GM18520 (cell line): ENCODE measurements at regions not wholly inside any gene's neighbourhood (a gene's known extent, or its start where the extent isn't known, plus 50 kb on each side); places are given as distances from the start of the nearest gene placed in this dataset.

ENCODE experiments used
- ATAC-seq: cut with Tn5 transposase; IDR thresholded peaks from one replicate; pipeline ENCODE4 v1.9.1; 2021; ENCODE audit not compliant: unreplicated experiment

DNA sequence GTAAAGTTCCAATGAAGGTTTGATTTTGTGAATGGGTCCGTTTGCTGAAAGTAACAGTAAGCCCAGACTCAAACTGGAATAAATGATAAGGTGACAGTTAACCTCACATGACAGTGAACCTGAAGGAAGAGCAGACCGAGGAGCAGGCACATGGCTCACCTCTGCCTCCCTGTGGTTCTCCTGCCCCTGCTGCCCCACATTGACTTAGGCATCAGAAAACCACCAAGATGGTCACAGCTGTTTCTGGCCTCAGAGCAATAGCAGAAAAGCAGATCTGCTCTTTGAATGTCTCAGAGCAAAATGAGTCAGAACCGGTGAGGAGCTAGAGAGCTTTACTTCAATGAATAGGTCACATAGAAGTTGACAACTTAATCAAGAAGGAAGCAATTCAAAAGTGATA is 487.6 kb downstream of the METTL4 start:
- no peak for ATAC-seq

DNA sequence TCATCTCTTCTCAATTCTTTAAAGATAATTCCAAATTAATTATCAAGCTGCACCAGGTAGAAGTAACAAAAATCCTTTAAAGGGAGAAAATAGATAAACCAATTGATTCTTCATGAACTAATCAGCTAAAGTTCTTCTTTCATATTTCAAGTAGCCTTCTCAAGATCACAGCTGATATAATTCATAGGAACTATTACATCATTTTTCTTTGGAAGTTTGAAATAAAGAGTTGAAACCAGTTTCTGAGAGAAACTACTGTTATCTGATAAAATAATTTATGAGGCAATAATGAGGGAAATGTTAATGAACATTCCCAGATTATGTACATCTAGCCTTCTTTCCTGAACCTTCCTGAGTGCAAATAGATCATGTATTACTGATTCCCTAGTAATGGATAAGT is 484.9 kb downstream of the METTL4 start:
- ATAC-seq: no peak

DNA sequence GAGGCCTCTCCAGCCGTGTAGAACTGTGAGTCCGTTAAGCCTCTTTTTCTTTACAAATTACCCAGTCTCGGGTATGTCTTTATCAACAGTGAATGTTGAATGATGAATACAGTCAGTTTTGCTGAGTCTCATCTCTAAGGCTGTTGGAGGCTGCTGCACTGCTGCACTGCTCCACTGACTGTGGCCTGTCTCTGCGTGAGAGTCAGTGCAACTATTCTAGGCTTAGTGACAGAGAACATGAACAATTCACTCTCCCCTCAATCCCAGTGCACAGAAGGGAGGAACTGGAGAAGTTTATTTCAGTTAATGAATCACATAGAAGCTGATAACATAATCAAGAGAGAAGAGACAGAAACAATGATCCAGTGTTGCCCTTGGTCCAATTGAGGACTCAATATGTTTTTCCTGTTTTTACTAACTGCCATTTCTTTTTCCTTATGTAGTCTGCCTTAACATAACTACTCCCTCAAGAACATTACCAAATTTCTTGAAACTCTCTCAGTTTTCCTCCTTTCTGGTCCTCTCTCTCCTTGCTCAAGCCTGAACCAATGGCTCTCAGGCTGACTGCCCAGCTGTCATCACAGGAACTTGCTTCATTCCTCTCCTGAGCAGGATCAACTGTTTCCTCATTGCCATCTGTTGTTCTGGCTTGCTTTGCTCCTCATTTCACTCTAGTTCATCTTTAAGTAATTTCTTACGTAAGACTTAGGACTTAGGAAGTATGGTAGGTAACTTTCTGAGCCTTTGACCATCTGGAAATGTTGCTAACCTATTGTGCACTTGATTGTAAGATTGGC is 483.2 kb downstream of the METTL4 start:
- no peak for ATAC-seq

DNA sequence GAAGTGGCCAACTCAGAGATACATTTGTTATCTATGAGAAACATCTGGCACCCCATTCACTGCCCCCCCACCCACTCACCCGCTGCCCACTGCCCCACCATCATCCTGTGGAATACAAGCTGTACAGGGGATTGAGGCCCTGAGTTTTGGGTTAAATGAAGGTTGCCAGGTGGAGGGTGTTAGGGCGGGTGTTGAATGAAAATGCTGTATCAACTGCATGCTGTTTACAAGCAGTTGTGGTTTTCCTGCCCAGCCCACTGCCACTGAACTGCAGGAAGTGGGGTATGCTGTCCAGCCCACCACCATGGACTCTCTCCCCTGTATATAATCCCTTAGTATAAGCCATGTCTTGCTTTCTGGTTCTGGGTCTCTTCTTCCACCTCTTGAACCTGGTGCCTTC is 481.9 kb downstream of the METTL4 start:
- no peak for ATAC-seq

DNA sequence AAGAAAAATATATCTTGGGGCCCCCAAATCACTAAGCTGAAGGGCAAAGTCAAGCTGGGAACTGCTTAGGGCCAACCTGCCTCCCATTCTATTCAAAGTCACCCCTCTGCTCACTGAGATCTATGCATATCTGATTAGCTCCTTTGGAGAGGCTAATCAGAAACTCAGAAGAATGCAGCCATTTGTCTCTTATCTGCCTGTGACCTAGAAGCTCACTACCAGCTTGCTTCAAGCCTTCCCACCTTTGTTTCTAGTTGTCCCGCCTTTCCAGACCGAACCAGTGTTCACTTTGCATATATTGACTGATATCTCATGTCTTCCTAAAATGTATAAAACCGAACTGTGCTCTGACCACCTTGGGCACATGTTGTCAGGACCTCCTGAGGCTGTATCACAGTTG is 479.4 kb downstream of the METTL4 start:
- no peak for ATAC-seq

DNA sequence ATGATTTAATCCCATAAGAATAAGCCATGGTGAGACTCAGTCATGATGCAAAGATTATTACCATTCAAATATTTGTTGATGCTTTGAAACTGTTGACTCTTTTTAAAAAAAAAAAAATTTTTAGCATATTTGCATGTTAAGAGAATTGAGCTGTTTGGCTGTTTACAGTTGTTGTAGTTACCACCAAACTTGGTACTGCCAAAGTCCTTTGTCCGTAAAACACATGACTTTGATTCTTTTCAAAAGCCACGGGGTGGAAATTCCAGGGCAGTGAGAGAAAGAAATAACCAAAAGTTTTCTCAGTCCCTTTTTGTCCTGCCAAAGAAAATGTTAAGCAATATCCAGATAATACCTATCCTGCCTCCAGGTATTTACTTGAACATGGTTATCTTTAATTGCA is 474.8 kb downstream of the METTL4 start:
- ATAC-seq: no peak

DNA sequence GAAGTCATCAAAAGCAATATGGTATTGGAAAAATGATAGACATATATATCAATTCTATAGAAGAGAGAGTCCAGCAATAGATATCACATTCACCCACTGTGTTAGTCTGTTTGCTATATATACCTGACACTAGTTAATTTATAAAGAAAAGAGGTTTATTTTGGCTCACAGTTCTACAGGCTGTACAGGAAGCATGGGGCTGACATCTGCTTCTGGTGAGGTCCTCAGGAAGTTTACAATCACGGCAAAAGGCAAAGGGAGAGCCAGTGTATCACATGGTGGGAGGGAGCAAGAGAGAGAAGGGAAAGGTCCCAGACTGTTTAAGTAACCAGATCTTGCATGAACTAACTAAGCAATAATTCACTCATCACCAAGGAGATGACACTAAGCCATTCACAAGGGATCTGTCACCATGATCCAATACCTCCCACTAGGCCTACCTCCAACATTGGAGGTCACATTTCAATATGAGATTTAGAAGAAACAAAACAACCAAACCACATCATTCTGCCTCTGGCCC is 470.6 kb downstream of the METTL4 start:
- no peak for ATAC-seq

DNA sequence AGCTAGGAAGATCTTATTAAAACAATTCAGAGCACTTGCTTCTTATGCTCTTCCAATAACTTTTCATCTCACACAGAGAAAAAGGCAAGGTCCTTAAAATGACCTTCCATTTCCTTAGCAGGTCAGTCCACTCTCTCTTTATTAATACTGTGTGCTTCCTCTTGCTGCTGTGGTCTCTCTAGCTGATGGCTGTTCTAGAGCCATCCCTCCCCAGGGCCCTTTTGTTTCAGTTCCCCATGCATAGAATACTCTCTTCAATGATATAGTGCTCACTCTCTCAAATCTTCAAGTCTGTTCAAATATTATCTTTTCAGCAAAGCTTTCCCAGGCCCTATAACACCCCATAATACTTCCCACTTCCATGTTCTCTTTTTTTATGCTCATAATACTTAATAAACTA is 469.3 kb downstream of the METTL4 start:
- peak; percentile 52 for ATAC-seq

DNA sequence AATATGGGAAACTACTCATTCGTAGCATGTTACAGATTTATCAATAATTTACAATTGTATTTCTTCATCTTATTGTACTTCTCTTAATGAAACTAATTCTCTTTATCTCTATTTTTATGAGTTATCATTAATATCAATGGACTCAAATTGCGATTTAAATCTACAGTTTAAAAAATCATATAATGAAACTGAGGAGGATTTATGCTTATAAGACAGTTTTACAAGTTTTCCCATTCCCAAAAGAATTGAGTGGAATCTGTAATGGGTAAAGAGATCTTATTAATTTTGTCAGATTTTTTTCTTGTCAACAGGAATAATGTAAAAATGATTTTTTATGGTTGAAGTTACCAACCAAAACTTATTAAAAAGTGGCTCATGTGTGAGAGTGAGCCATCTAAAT is 468.0 kb downstream of the METTL4 start:
- no peak for ATAC-seq

DNA sequence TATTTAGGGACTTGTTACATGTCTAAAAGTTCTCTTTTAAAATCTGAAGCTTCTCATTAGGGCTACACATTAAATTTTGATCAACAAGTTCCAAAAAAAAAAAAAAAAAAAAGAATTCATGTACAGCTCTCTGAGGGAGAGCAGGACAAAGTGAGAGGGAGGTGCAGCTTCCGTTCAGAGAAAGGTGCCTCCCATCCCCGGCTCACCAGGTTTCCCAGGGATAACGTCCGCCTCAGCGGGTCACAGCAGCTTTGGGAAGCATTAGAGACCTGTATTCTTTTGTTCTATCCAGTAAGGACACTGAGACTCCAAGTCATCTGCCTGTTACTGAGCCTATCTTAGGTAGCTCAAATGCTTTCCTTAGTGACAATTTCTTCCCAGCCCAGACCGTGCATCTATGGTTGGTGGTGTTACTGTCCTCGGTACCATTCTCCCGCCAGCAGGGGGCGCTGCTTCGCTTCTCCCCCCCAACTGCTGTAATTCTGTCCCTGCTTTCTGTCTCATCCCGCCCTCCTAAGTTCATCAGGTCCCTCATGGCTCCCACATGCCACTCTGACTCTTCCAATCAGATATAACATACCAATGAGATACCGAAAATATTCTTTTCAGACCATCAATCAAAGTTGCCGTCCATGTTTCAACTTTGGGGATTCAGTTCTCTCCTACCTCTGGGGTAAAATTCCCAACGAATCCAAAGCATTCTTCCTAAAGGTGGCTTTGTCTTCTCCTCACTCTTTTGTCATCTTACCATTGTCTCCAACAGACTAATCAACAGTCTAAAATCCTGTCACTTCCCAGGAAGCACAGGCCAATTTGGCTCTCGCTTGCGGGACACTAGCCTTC is 466.5 kb downstream of the METTL4 start:
- peak; percentile 51 for ATAC-seq

DNA sequence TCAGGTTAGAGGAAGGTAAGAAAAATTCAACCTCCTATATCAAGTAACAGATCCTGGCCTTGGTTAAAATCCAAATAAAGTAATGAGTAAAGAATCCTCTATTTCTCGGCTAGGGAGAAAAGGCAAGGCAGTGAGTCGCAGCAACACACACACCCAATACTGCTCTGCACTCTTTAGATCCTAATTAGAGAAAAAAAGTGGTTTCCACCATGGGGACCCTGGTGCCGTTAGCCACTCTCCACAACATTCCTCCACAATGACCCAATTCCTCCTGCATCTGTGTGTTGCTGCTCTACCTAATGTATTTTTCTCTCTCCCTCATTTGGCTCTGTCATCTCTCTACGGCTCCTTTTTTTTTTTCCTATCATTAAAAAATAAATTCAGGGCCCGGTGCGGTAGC is 462.7 kb downstream of the METTL4 start:
- ATAC-seq: no peak

DNA sequence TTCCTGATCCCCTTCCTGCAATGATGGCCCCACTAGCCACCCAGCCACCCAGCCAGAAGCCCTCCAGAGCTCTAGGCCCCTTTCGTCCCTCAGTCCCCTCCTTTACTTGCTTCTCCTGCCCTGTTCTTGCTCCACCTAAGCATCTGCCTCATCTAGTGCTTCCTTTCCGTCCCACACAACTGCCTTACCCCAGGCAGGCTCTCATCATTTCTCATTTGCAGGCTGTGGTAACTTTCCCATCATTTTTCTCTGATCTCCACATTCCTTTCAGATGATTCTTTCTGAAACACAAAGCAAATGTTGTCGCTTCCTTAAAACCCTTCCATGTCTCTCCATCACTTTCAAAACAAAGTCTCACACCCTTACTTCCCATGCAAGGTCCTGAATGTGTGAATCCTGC is 459.8 kb downstream of the METTL4 start:
- ATAC-seq: no peak

DNA sequence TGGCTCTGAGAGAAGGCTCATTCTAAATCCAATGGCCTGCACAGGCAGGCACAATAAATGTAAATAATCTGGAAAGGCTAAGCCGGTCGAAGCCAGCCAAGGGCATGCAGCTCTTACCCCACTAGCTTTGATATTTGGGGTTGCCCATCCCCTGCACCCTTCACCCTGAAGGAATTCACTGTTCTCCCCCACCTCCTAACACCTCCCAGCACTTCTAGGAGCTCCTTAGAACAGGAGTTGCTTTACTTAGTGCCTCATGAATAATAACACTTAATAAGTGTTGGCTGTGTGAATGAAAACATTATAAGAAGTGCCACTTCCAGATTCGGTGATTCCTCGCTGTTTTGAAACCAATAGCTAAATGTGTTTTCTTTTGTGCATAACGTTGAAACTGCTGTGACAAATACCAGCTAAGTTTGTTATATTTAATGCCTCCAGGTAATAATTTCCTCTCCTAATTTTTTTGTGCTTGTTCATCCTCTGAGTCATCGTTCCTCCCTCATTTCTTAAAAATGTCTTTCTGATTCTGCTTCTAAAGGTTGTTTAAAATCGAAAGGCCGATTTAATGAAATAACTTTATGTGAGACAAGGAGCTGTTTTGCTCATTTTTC is 458.8 kb downstream of the METTL4 start:
- ATAC-seq: no peak

DNA sequence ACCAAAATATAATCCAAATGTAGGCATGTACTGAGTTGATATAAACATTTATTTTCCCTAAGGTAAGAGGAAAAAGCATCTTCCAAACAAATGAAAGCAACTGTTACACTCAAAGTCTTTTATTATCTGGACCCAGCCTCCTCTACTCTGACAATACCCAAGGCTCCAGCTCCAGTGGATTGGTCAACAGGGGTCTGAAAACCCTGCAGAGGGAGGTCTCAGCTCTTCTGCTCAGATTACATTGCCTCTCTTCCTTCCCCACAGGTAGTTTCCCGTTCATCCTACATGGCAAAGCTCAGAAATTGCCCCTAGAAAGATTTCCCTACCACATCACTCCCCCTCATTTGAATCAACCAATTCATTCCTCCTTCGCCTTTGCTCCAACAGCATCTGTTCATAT is 457.0 kb downstream of the METTL4 start:
- no peak for ATAC-seq

DNA sequence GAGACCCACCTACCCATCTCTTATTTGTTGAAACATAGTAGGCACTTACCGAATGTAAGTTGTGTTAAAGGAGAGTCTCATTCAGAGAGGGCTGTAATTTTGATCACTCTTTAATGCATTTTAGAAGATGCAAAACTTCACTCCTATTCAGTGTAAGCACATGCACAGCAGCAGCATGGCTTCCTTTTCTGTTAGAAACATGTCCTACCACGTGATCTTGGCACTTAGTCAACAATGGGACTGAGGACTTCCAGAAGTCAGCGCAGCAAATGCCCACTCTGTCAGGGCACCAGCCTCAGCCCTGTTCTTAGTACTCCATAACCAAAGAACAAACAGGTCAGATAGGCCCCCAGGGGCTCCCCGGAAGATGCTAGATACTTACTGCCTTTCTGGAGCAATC is 456.5 kb downstream of the METTL4 start:
- ATAC-seq: no peak

DNA sequence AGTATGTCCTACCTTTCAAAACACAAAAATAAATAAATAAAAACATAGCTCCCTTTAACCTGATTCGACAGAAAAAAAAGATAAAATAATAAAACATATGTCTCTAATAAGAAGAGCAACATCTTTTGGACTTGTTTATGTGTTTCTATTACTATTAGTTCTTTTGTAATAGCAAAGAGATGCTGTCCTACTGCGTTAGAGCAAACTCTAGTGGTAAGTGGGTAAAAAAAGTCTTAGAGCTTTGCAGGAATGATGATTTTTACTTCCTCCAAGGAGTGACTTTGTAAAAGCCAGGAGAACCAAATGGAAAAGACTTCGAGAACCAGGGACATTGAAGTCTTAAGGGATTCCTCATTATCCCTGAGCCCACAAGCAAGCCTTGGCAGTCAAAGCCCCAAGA is 450.1 kb downstream of the METTL4 start:
- ATAC-seq: no peak

DNA sequence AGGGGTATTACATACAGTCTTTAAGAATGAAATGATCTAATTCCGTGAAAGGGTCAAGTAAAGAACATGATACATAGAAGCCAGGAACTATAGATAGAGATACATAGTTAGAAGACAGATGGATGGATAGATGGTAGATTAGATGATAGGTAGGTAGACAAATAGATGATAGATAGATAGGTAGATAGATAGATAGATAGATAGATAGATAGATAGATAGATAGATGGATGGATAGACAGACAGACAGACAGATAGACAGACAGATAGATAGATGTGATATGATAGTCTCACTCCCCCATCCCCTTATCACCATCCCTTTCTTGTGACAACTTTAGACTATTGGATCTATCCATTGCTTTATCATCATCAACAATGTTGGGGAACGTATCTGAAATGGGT is 448.2 kb downstream of the METTL4 start:
- ATAC-seq: no peak

DNA sequence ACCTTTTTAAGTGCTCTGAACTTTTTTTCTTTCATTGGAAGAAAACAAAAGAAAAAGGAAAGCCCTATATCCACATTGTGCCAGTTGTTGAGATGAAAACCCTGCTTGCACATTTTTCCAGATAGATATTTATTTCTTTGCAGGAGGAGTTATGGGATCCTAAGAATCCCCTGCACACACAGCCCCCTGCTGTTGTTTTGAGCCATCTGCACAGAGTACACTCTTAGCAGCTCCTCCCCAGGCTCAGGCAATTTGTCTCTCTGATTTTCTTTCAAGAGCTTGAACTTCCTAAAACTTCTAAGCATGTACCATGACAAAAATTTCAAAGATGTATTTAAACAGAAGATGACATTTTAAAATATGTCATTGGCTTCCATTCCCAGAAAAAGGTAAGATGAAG is 436.9 kb downstream of the METTL4 start:
- no peak for ATAC-seq

DNA sequence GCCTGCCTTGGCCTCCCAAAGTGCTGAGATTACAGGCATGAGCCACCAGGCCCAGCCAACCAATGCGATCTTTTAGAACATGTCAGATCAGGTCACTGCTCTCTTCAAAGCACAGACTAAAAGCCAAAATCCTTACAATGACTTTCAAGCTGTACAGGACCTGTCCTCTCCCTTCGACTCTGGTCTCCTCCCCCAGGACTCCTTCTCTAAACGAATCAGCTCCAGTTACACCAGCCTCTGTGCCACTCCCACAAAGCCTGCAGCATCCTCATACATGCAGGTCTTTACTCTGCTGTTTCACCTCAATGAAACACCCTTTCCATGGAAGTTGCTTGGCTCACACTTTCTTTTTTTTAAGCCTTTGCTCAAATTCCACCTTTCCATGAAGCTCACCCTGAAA is 436.0 kb downstream of the METTL4 start:
- ATAC-seq: no peak

DNA sequence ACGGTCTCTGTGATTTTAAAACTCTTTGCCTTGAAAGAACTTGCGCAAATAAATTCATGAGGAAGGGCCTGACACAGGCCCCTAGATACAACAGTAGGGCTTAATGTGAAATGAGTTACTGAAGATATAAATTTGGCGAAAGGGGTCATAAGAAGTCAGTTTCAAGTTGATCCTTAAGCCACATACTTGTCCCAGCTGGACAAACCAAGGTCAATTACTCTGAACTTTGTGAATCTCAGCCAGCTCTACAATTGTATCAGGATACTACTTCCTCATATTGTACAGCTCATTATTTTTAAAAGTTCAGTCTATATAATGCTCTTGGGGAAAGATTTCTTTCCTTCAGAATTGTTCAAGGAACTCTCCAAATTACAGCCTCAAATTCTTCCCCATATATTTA is 432.8 kb downstream of the METTL4 start:
- no peak for ATAC-seq

DNA sequence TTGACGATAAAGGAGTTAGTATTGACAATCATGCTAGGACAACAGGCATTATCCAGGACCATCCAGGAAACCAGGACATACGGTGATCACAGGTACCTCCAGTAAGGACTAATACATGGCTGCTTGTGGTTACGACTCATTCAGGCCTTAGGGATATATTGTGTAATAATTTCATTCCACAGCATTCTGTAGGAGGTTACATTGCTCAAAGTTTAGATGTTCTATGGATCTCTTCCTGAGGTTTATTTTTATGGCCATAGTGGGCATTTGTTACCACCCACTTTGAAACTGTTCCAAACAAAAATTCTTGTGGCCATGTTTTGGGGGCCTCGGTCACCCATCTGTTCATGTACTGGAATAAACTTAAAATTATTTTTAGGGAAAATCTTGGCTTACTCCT is 431.6 kb downstream of the METTL4 start:
- no peak for ATAC-seq

DNA sequence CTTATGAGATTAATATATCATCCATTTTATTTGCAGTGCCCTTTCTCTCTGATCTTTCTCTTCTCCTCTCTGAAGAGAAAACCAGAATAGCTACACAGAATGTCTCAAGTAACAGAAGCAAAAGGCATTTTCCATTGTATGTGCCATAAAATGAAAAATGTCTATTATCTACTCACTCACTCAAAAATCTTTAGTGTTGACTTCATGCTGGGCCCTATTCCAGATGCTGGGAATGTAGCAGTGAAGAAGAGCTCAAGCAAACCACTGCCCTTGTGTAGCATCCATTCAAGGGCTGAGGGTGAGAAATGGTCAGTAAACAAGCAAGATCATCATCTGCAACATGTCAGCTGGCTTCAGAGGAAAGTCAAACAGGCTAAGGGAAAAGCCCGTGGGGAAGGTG is 427.7 kb downstream of the METTL4 start:
- ATAC-seq: no peak
